GM19025 (cell line): ENCODE measurements at regions not wholly inside any gene's neighbourhood (a gene's known extent, or its start where the extent isn't known, plus 50 kb on each side); places are given as distances from the start of the nearest gene placed in this dataset.
"Not testable (repeated sequence)": the region's sequence is repeated elsewhere in the genome, so short reads cannot be mapped to it uniquely, and the experiment has no call there.

Experiments used
- ATAC-seq: cut with Tn5 transposase; IDR thresholded peaks from one replicate; pipeline ENCODE4 v1.9.1; 2021; ENCODE audit warnings: mild to moderate bottlenecking, low read depth, moderate library complexity; ENCODE audit not compliant: unreplicated experiment

DNA sequence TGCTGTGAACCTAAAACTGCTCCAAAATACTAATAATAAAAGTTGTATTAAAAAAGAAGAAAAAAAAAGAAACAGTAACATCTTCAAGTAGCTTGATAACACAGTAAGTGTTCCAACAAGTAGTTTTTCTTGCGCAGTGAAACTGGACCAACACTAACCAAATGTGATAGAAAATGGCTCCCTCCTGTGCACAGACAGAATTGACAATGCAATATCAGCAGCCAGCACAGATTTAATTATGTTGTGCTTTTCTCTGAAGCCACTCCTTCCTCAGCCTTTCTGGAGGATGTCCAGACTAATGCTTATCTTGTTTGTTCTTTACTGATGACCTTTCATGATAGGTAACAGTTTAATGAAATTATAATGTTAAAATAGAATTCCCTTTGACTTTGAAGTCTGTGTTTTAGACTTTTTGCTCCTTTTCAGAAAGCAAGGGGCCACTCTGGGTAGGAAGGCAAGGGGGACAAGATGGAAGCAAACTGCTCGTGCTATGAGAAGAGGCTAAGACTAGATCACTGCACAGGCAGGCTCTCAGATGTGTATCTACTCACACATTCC, 147.1 kb upstream of the RPL34 start:
- no peak for ATAC-seq

DNA sequence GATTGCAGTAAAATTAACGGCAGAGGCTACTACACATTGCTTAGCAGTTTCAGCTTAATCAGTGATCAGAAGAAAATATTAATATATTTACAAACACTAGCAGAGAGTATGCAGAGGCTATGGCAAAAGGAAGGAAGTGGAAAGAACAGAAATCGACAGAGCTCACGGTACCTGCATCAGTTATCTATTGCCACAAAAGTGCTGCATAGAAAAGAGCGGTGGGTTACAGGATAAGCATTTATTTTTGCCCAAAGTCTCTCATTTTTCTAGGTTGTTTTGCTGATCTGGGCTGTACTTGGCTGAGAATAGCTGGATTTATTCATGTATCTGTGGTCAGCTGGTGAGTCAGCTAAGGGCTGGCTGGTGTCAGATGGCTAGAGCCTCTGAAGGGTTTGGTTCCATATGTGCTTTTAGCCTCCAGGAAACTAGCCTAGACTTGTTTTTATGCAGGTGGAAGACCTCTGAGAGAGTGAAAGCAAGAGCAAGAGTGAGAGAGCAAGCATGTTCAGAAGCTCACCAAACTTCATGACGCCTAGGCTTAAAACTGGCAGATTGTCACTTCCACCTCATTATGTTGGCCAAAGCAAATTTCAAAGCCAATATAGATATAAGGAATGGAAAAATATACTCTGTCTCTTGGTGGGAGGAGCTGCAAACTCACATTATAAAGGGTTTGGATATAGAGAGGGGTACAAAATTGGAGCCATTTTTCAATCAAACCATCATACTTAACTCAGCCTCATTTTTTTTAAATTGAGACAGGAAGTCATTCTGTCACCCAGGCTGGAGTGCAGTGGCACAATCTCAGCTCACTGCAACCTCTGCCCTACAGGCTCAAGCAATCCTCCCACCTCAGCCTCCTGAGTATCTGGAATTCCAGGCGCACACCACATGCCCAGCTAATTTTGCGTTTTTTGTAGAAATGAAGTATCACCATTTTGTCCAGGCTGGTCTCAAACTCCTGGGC, 153.2 kb upstream of the RPL34 start:
- ATAC-seq: peak; percentile 98

DNA sequence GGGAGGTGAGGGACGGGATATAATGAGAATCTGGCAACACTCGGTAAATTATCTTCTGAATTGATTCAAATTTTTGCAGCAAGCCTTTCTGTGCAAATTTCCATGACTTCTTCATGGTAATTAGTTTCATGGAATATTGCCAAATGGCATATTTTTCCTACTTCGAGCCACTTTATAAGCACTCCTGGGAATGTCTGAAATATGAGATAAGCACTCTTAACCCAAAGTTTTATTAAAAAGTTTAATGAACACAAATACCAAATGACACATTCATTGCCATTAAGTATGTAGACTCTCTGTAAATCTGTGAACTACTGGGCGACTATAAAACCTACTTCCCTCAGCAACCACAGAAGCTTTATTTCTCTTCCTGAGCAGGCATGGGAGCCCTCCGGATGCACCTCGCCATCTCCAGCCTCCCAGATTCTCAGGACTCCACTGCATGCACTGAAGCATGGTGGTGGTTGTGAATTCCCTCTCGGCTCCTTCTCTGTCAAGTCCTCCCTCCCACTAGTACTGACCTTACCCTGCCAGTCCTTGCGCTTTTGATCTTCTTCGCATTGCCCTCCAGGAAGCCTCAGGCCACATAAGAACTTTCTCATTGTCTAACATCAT, 154.4 kb upstream of the RPL34 start:
- ATAC-seq: no peak

DNA sequence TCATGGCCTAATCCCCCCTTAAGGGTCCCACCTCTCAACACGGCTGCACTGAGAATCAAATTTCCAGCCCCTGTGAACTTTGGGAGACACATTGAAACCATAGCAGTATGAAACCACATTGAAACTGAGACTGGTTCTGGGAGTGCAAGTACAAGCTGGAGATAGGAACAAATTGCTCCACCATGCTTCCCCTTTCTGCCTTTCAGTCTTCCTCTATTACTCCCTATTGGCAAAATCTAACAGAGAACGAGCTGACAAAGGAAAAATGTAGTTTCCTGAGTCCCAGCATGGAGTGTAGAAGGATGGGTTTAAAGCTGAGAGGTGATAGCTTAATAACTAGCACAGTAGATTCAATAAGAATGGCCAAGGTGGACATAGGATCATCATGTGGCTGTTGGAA, 161.7 kb upstream of the RPL34 start:
- ATAC-seq: no peak

DNA sequence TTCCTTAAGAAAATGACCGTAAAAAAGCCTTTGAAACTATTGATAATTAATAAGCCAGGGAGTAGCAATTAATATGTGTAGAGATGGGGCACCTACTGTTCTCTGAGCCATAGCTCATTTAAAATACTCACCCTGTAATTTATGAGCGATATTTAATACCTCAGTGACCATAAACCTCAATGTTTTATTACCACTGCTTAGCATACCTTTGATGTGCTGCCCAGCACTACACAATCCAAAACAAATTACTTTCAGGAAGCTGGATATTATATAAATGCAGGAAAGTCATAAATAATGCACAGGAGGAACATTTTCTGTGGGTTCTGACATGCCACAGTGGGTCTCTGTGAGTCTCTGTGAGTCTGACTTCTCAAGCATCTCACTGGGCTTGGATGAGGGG, 166.1 kb upstream of the RPL34 start:
- ATAC-seq: no peak

DNA sequence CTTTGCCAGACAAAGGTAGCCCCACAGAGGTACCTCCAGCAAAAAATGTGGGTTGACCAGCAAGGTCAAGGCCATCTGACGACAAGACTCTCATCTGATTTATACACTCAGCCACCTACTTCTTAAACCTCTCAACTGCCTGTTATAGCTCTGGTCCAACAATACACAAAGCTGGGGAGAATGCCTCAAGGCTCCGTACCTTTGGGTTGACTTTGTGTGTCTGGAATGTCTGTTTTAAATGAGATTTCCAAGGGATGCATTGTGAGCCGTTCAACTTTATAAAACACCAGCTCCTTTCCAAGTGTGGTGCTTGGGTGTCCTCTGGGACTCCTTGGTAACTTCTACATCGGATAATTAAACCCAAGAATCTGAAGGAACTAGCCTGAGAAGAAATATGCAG, 167.0 kb upstream of the RPL34 start:
- no peak for ATAC-seq

DNA sequence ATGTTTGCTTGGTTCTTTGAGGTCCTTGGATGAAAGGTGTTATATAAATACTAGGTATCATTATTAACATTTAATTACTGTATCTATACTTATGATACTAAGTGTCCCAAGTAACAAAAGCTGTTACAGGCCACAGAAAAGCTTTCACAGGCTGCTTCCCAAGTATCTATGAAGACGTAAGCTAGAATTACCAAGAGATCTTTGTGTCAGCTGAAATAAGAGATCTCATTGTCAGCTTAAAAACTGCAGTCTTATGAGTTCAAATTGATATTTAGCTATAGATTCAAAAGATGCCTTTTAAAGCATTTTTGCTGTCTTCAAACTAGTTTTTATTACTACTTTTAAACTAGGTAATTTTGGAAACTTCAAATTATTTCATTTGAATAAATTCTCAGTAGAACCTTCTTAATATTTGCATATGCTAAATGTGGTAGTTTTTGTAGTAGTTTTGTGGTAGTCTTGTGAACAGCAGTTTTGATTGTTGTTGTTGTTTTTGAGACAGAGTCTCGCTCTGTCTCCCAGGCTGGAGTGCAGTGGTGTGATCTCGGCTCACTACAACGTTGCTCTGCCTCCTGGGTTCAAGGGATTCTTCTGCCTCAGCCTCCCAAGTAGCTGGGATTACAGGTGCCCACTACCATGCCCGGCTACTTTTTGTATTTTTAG, 170.0 kb upstream of the RPL34 start:
- no peak for ATAC-seq

DNA sequence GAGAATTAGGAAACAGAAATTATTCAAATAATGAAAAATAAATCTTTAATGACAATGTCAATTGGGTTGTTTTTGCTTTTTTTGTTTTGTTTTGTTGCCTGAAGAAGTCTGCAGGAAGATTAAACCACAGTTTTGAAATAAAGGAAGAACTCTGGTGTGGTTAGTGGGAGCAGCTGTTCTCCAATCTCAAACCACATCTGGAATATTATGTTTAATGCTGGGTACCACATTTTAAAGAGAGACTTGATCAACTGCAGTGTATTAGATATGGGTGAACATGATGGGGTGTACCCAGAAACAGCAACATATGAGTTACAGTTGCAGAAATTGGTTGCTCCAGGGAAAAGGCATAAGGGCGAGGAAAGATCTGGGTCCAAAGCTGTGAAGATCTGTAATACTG, 171.2 kb upstream of the RPL34 start:
- no peak for ATAC-seq

DNA sequence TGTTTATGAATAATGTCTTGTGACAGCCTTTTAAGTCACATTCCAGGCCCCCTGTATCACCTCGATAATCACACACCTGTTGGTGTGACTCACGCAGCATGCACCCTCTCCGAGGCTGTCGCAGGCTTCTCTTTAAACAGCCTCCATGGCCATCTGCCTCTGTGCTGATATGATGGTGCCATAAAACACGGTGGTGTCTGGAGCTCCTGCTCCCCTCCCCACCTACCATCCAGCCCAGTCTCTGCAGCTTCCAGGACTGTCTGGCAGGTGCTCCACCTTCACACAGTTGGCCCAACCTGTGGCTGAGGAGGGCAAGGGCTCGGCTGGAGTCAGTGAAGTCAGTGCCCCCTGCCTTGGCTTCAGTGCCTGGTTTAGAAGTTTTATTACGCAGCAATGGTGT, 173.8 kb upstream of the RPL34 start:
- no peak for ATAC-seq

DNA sequence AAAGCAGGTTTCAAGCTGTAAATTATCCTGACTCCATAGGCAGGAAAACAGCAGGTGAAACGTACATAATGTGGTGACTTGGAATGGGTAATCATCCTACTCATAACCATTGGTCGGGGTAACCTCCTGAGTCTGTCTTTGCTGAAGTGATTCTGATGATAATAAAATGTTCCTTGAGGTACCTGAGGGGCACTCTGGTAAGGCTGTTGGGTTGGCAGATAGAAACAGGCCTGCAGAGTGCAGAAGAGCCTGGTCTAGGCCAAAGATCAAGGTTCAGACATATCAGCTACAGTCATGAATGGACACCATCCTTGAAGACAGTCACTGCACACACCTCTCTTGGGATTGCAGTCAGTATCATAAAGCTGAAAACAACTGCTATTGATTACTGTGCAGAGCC, 174.7 kb upstream of the RPL34 start:
- no peak for ATAC-seq

DNA sequence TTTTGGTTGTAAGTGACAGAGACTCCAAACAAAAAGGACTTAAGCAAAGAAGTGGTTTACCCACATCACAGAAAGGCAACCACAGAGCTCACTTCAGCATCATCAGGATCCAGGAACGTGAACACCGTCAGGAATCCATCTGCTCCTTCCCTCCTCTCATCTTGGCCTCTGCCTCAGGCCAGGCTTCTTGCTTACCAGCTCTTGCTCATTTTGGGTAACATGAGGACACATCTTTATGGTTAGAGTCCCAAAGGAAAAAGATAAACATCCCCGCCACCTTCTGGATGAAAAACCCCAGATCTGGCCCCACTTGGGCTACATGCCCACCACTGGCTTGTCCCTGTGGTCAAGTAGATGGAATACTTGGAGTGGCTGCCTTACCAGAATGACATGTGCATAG, 176.8 kb upstream of the RPL34 start:
- ATAC-seq: no peak

DNA sequence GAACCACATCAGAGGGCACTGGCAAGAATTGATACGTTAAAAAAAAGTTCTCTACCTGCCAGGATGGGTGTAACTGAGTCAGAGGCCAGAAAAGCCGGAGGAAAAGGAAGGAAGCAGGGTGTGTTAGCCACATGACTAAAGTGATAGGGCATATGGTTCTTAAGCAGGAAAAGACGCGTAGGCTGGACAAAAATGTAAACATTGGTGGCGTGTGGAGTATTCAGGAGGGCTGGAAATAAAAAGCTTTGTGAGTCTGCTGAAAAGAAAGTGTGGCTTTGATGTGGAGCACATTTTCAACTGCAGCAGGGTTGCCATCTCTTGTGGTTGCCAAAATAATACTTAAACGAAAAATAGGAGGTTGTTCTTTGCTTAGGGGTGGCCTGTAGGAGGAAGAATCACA, 186.5 kb upstream of the RPL34 start:
- ATAC-seq: no peak

DNA sequence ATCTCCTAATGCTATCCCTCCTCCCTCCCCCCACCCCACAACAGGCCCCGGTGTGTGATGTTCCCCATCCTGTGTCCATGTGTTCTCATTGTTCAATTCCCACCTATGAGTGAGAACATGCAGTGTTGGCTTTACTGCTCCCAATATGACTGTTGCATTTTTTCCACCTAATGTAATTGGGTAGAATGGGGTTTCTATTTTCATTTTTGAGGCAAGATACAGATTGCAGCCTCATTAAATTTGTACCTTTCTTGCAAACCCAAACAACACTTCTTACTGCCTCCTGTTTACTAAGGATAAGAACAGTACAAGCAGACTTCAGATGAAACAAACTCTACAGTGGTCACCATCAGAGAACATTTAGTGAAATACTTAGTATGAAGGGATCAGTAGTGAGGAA, 187.0 kb upstream of the RPL34 start:
- not testable (repeated sequence) for ATAC-seq

DNA sequence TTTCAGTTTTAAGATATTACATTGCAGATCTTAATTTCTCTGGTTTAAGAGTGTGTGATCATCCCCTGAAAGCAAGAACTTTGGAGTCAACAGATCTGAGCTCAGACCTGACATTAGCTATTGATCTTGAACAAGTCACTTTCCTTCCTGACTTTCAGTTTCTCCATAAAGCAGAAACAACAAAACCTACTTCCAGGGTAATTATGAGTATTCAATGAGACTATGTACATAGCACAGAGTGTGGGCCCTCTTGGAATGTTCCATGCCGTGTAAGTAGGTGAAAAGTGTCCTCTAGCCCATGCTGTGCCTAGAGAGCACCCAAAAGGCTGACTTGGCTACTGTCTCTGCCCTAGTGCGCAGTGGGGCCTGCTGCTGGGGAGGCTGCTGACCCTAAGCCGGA, 188.0 kb upstream of the RPL34 start:
- no peak for ATAC-seq

DNA sequence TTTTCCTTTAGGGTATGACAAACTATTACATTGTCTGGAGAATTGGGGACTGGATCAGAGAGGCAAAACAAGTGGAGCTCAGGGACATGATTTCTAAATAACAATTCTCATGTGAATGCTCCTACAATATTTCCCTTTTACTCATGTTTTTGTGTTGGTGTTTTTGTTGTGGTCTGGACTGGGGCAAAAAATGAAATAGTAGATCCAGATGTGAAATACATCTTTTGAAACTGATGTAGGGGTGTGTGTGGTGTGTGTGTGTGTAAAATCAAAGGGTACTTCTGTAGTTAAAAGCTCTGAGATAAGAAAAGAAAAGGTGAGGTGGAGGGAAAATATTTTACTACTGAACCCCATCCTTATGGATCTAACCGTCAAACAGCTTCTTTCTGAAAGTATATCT, 188.4 kb upstream of the RPL34 start:
- no peak for ATAC-seq

DNA sequence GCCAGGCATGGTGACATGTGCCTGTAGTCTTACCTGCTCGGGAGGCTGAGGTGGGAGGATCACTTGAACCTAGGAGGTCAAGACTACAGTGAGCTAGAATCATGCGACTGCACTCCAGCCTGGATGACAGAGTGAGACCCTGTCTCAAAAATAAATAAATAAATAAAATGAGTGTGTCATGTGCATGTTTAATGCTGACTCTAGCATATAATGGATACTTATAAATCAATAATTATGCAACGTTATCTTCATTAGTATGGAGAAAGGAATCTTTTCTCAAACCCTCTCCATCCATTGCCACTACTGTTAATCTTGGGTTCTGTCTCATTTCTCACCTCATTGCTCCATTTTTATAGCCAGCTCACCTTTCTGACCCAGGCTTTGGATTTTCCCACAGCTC, 189.5 kb upstream of the RPL34 start:
- no peak for ATAC-seq

DNA sequence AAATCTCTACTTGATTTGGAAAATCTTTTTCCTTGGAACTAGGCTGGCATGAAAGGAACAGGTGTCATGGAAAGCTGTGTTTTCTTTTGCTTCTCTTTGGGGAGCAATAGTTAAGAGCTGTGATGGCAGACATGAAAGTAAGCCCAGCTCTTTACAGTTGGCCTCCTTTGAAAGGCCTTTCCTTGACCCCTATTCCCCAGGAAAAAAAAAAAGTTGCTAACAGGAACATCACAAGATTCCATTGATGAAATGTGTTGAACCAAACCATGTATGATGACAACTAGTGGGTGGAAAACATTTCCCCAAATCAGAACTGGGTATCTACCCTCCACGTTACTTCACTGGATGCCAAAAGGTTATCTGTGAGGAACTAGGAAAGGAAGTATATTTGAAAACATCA, 190.7 kb upstream of the RPL34 start:
- no peak for ATAC-seq

DNA sequence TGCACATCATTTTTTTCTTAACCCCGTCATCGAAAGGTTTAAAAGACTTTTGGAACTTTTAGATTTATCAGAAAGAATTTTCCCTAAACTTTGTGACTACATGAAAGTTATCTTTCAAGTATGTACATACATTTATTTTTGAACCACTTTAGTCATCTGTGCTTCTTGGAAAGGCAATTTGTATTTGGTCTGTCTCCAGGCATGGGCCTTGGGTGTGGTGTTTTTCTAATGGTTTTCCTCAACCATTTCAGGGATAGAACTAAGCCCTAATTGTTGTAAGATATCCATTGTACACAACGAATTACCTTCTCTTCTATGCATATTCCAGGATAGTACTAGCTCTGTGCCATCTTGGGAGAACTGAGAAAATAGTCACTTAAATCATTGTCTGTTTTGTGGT, 191.5 kb upstream of the RPL34 start:
- ATAC-seq: no peak

DNA sequence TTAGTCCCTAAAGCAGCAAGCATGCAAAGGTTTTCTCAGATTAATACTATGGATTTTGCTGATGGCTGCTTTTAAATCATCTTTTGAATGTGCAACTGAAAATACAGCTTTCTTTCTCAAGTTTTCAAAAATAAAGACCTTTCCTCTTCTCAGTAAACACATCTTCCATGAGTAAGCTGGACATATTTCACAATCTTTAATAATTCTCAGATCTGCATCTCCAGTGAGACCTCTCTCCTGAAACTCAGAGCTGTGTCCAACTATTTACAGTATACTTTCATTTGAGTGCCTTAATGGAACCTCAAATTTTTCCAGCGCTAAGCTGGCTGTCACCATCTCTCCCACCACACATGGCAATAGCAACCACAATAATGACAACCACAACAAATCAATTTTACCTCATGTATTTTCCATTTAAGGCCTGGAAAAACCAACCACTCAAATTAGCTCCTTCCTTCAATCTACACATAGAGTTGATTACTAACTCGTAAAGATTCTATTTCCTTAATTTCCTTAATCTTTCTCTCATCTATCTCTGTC, 192.4 kb upstream of the RPL34 start:
- ATAC-seq: no peak

DNA sequence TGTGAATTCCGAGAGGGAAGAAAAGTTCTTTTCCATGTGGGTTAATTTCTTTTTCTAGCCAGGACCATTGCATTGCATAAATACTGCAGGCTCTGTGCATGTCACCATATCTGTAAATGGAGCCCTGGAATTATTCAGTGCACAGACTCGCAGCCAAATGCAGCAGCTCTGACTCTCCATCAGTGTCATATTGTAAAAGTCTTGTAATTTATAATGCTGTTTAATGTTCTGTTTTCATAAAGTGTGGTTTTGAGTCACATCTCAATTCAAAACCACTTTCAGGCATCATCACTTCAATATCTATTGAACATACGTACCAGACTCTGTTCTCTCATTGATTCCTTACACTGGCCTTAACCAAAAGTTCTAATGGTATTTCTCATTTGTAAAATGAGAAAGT, 193.9 kb upstream of the RPL34 start:
- ATAC-seq: no peak

DNA sequence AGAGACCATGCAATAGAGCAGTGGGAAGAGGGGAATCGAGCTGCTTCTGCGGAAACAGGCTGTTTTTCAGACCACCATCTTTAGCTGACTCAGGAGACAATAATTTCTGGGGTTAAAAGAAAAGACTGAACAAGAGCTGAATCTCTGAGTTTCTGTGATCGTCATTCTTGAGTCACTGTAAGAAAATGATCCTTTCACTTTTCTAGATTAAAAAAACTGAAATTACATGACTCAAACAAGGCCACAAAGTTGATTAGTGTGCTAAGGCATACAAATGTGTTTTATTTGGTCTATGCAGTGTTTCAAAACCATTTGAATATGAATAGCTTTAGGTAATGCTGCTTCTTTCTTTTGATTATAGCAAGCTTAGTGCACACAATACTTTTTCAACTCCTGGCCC, 194.4 kb upstream of the RPL34 start:
- ATAC-seq: no peak
